Tibial nerve (tissue), 4 donors: ENCODE measurements at regions not wholly inside any gene's neighbourhood (a gene's known extent, or its start where the extent isn't known, plus 50 kb on each side); places are given as distances from the start of the nearest gene placed in this dataset.
"Not testable (repeated sequence)": the region's sequence is repeated elsewhere in the genome, so short reads cannot be mapped to it uniquely, and the experiment has no call there.

Experiments used
- DNase-seq, 2 donors: peaks; one replicate each; pipeline ENCODE4 v3.0.0-alpha.2; 2019; ENCODE audit warnings: low spot score in 2 of 2
- H3K27ac ChIP-seq, 4 donors: fragments of 200-600 bp; sonication (generic) in 3 of 4; one replicate each; pipeline ENCODE4 v1.5.1; 2017 to 2019; ENCODE audit warnings: mild to moderate bottlenecking in 1 of 4
- H3K27me3 ChIP-seq, 2 donors: fragments of 200-600 bp; sonication (generic) in 1 of 2; one replicate each; pipeline versions ENCODE4 v1.5.1 to v1.6.0; 2017 to 2019
- H3K36me3 ChIP-seq, 3 donors: fragments of 200-600 bp; sonication (generic); one replicate each; pipeline ENCODE4 v1.5.1; 2018 to 2019
- H3K4me1 ChIP-seq, 4 donors: fragments of 200-600 bp; sonication (generic) in 3 of 4; one replicate each; pipeline ENCODE4 v1.5.1; 2017 to 2019
- H3K4me3 ChIP-seq, 4 donors: fragments of 200-600 bp; sonication (generic) in 3 of 4; one replicate each; pipeline ENCODE4 v1.5.1; 2017 to 2019; ENCODE audit warnings: mild to moderate bottlenecking in 1 of 4, moderate library complexity in 1 of 4
- H3K9me3 ChIP-seq, 4 donors: fragments of 200-600 bp; sonication (generic) in 3 of 4; one replicate each; pipeline ENCODE4 v1.5.1; 2017 to 2019
- EP300 ChIP-seq, 2 donors: sonication (generic); formaldehyde crosslinking; IDR thresholded peaks; one replicate each; pipeline ENCODE4 v1.6.1; 2017; ENCODE audit warnings: antibody characterized with exemption in 2 of 2, mild to moderate bottlenecking in 1 of 2
- POLR2A ChIP-seq, 2 donors: fragments of 450-650 bp; IDR thresholded peaks; one replicate each; pipeline ENCODE4 v1.6.1; 2017; ENCODE audit warnings: antibody characterized with exemption in 2 of 2, mild to moderate bottlenecking in 2 of 2, moderate library complexity in 2 of 2
- WGBS, 2 donors: methylation state at CpG; one replicate each; pipeline ENCODE4 v1.1.5; 2018; 5-methylcytosine and 5-hydroxymethylcytosine counted together
- TF ChIP-seq, protein P1 (sequence below), 5 experiments: fragments of 200-600 bp in 3 of 5; fragments of 450-650 bp in 2 of 5; sonication (generic) in 3 of 5; IDR thresholded peaks; one replicate each; pipeline ENCODE4 v1.5.1; 2016 to 2019; ENCODE audit warnings: antibody characterized with exemption in 5 of 5, mild to moderate bottlenecking in 3 of 5, moderate library complexity in 2 of 5

DNA sequence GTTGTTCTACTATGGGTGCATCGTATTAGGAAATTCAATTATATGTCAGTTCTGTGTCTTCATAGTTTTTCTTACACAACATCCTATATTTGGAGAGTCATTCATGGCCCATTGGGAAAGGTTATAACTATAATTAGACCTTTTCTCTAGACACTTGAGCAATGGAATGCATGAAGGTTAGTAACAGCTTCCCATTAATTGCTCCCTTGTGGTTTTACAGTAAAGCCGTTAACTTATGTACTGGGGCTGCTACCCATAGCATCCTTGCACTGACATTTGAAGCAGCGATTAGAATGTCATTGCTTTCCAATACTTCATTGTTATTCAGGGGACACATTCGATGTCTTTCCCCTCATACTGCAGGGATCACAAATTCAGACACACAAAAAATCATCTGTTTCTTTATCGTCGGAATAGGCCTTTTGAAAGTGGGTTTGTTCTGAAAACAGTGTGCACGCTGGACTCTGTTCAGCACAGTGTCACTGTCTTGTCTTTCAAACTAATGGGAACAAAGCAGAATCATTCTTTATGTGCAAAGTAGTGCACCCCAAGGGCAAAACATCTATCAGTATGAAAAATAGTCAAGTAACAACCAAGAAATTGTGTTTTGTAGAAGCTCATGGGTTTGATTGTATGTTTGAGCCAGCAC, 634.3 kb upstream of the MAP3K7 start:
- H3K4me3 ChIP-seq: no peak overlapping the region
- TF ChIP-seq EP300 (IDR thresholded peaks at IDR 0.05) (no peak), POLR2A (IDR thresholded peaks at IDR 0.05) (no peak)
- TF ChIP-seq, protein P1, sequence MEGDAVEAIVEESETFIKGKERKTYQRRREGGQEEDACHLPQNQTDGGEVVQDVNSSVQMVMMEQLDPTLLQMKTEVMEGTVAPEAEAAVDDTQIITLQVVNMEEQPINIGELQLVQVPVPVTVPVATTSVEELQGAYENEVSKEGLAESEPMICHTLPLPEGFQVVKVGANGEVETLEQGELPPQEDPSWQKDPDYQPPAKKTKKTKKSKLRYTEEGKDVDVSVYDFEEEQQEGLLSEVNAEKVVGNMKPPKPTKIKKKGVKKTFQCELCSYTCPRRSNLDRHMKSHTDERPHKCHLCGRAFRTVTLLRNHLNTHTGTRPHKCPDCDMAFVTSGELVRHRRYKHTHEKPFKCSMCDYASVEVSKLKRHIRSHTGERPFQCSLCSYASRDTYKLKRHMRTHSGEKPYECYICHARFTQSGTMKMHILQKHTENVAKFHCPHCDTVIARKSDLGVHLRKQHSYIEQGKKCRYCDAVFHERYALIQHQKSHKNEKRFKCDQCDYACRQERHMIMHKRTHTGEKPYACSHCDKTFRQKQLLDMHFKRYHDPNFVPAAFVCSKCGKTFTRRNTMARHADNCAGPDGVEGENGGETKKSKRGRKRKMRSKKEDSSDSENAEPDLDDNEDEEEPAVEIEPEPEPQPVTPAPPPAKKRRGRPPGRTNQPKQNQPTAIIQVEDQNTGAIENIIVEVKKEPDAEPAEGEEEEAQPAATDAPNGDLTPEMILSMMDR (IDR thresholded peaks at IDR 0.05): no peak
- no peaks in the 10 kb centered on the region for H3K9me3 ChIP-seq
- H3K36me3 ChIP-seq: no peaks in the 10 kb centered on the region
- no peaks in the 10 kb centered on the region for H3K27me3 ChIP-seq
- DNase-seq: no peak
- 44 to 57% methylated on average over 7 of the region's 7 CpGs for WGBS, 2 donors
- peaks cover 0 to 3% (median 0%) of the 10 kb centered on the region in 4 donors for H3K4me1 ChIP-seq
- H3K27ac ChIP-seq: no peak overlapping the region

DNA sequence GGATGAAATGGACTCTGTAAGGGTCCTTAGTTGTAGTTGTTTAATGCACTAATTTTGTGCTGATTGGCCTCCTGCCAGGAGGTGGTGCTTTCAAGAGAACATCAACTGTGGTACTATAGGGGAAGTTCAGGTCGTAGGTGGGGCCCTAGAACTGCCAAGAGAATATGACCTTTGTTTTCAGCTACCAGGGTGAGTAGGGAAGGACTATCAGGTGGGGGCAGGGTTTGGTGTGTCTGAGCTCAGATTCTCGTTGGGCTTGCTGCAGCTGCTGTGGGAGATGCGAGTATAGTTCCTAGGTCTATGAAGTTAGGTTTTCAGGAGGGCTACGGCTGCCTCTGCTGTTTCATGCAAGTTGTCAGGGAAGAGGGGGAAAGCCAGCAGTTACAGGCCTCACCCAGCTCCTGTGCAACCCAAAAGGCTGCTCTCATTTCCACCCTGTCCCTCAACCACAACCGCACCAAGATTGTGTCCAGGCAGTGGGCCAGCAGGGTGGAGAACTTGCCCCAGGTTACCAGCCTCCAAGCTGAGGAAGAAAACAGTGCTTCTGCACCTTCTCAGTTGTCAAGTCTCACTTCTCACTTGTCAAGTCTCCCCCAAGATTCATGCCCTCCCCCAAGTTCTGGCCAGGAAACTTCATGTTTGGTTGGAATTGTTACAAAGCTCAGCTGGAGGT, 626.5 kb upstream of the MAP3K7 start:
- TF ChIP-seq EP300 (IDR thresholded peaks at IDR 0.05) (no peak), POLR2A (IDR thresholded peaks at IDR 0.05) (no peak)
- TF ChIP-seq, protein P1 (IDR thresholded peaks at IDR 0.05): no peak
- no peak for DNase-seq
- WGBS, 2 donors: 78 to 83% methylated on average over 5 of the region's 5 CpGs
- Histone ChIP-seq H3K9me3 (peaks cover 0 to 32% (median 5%) of the 10 kb centered on the region in 4 donors), H3K4me1 (no peaks in the 10 kb centered on the region), H3K27ac (no peak overlapping the region), H3K4me3 (no peak overlapping the region), H3K27me3 (no peaks in the 10 kb centered on the region), H3K36me3 (no peaks in the 10 kb centered on the region)

DNA sequence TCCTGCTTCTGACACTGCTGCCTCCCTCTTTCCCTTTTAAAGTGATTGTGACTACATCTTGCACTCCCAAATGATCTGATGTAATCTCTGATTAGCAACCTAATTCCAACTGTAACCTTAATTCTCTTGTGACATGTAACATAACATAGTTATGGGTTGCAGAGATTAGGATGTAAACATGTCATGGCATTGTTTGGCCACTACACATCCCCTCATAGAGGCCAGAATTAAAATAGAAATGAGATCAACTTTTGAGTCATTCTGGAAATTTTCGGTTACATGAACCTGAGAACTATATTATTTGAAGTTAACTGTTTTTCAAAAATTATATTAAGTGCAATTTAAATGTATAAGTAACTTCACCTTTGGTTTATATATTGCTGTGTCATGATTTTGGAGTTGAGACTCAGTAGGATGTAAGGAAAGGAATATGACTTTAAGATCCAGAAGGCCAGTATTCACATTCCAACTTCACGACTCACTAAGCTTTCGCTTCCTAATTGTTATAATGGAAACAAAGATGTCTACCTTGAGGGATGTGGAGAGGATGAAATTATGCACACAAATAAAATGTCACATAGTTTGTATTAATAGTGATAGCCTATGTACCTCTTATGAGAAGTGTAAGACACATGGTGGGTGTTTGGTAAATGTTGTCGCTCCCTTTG, 611.9 kb upstream of the MAP3K7 start:
- H3K4me3 ChIP-seq: no peak overlapping the region
- TF ChIP-seq, protein P1 (IDR thresholded peaks at IDR 0.05): no peak
- TF ChIP-seq EP300 (IDR thresholded peaks at IDR 0.05) (no peak), POLR2A (IDR thresholded peaks at IDR 0.05) (no peak)
- WGBS, 2 donors: 77 to 87% methylated on average over 4 of the region's 4 CpGs
- H3K9me3 ChIP-seq: peaks cover 0 to 3% (median 0%) of the 10 kb centered on the region in 4 donors
- H3K27ac ChIP-seq: no peak overlapping the region
- no peaks in the 10 kb centered on the region for H3K4me1 ChIP-seq
- H3K36me3 ChIP-seq: no peaks in the 10 kb centered on the region
- no peaks in the 10 kb centered on the region for H3K27me3 ChIP-seq
- no peak for DNase-seq

DNA sequence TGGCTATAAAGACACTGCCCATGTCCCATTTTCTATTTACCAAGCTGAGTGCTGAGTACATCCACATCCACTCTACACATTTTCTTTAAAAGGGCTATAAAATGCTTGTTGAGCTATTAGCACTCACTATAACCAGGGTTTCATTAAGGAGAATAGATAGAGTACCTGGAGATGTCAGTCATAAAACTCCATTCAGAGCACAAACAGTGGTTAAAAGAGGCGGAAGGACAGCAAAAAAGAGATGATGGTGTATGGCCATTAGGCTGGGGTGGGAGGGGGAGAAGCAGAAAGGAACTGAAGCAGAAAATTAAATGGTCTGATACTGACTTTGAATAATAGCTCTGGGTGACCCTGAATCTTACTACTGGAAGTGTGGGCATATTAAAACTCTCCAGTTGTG, 609.9 kb upstream of the MAP3K7 start:
- Histone ChIP-seq H3K36me3 (no peaks in the 10 kb centered on the region), H3K4me3 (no peak overlapping the region), H3K27me3 (no peaks in the 10 kb centered on the region), H3K27ac (no peak overlapping the region), H3K4me1 (no peaks in the 10 kb centered on the region), H3K9me3 (no peaks in the 10 kb centered on the region)
- no peak for DNase-seq
- 88% methylated on average over 1 of the region's 1 CpG for WGBS, 2 donors
- TF ChIP-seq POLR2A (IDR thresholded peaks at IDR 0.05): no peak
- TF ChIP-seq EP300 (IDR thresholded peaks at IDR 0.05): no peak
- TF ChIP-seq, protein P1 (IDR thresholded peaks at IDR 0.05): no peak

DNA sequence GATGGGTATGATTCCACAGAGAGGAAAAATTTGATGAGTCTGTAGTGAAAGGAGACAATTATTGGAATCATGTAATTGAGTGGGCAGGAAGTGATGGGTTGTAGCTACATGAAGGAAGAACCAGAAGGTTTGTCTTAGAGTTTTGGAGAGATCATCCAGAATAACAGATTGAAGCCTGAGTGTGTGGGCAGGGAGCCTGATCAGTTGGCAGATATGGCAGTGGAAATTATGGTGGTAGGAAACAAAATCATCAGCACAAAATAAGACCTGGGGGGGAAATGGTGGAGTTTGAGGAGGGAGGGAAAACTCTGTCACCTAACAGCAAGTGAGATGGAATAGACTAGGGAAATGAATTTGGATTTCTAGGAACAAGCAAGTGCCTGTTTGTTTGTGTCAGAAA, 606.6 kb upstream of the MAP3K7 start:
- Histone ChIP-seq H3K27ac (no peak overlapping the region), H3K27me3 (no peaks in the 10 kb centered on the region), H3K9me3 (peaks cover 0 to 2% (median 0%) of the 10 kb centered on the region in 4 donors), H3K36me3 (no peaks in the 10 kb centered on the region), H3K4me1 (no peaks in the 10 kb centered on the region), H3K4me3 (no peak overlapping the region)
- TF ChIP-seq, protein P1 (IDR thresholded peaks at IDR 0.05): no peak
- TF ChIP-seq EP300 (IDR thresholded peaks at IDR 0.05) (no peak), POLR2A (IDR thresholded peaks at IDR 0.05) (no peak)
- no peak for DNase-seq

DNA sequence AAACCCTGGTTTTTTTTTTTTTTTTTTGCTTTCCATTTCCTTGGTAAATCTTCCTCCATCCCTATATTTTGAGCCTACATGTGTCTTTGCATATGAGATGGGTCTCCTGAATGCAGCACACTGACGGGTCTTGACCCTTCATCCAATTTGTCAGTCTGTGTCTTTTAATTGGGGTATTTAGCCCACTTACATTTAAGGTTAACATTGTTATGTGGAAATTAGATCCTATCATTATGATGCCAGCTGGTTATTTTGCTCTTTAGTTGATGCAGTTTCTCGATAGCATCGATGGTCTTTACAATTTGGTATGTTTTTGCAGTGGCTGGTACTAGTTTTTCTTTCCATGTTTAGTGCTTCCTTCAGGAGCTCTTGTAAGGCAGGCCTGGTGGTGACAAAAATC, 603.2 kb upstream of the MAP3K7 start:
- DNase-seq, H3K27me3 ChIP-seq, H3K4me1 ChIP-seq, H3K9me3 ChIP-seq, H3K27ac ChIP-seq, H3K36me3 ChIP-seq, H3K4me3 ChIP-seq: not testable (repeated sequence)
- 91 to 98% methylated on average over 3 of the region's 3 CpGs for WGBS, 2 donors
